ENCODE measurements at regions not wholly inside any gene's neighbourhood (a gene's known extent, or its start where the extent isn't known, plus 50 kb on each side); places are given as distances from the start of the nearest gene placed in this dataset.

DNA sequence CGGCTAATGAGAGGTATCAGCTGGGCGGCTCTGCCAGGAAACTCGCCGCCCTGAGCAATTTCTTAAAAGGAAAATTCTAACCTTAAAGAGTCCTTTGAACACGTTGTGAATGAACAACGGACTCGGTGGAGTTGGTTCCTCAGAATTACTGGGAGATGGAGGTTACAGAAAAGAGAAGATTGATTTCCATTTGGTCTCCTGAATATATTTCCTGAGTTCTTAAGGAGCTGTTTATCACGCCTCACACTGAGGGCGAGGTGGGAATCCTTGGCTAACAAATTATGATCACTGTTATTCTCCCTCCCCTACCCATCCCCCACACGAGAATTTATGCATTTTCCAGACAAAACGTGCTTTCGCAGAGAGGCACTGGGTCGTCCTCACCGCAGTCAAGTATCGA lies 194.5 kb upstream of the C14orf180 start:
- no peak for TF ChIP-seq CTCF (IDR thresholded peaks at IDR 0.05; ENCODE audit: poor library complexity)
- TF ChIP-seq EZH2 (IDR thresholded peaks at IDR 0.05; ENCODE audit: borderline replicate concordance): no peak
- TF ChIP-seq EZH2phosphoT487 (IDR thresholded peaks at IDR 0.05; ENCODE audit: low read depth, severe bottlenecking, unreplicated experiment): no peak
